ENCODE measurements at regions not wholly inside any gene's neighbourhood (a gene's known extent, or its start where the extent isn't known, plus 50 kb on each side); places are given as distances from the start of the nearest gene placed in this dataset.

DNA sequence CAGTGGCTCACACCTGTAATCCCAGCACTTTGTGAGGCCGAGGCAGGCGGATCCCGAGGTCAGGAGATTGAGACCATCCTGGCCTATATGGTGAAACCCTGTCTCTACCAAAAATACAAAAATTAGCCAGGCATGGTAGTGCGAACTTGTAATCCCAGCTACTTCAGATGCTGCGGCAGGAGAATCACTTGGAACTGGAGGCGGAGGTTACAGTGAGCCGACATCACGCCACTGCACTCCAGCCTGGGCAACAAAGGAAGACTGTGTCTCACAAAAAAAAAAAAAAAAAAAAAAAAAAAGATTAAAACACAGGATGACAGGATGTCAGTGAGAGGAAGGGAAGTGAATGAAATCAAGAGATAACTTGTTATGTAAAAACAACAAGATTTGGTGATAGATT, 1158.5 kb downstream of the PCDH9 start:
- no peak for DNase-seq (ENCODE audit: low read depth in 2 of 2)

DNA sequence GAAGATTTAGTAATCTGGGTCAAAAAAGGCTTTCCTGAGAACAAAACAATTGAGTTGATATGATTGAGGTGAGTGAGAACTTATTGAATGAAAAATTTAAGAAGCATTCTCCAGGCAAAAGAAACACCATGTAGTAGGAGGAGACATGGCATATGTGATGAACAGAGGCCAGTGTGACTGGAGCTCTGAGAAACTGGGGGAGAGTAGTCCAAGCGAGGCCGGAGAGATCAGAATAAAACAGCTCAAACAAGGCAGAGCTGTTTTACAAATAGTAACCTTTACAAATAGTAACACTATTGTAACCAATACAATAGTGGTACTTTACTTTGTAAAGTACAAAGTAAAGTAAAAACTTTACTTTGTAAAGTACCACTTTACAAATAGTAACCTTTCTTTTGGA, 1159.1 kb downstream of the PCDH9 start:
- DNase-seq (ENCODE audit: low read depth in 2 of 2) = no peak

DNA sequence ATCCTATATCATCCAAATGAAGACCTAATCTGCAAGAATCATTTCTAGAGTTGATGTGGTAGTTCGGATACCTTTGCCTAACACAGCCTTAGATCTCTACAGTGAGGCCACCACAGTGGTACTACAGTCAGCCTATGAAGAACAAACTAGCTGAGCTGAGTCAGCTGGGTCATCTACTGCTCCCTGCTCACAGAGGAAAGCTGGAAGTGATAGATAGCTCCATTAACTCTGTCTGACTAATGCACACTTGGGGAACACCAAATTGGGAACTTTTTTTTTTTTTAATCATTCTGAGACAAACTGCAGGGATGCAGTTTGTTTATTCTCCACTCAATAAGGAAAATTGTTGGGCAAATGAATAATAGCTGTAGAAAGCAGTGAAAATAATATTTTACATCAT, 1160.6 kb downstream of the PCDH9 start:
- DNase-seq (ENCODE audit: low read depth in 2 of 2) = no peak

DNA sequence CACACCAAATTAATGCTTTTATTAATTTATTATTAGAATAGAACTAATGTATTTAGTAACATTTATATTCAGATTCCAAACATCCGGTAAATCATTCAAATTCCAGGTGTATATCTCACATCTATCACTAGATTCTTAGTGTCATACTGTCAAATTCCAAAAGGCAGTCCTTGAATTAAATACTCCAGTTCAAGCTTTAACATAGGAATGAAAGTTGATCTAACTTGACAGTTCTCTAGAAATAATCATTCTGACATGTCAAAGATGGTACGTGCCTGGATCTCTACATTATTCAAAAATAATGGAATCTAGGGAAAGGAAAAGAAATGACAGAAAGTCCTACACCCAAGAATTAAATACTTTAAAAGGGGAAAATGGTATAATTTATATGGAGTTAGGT, 1161.5 kb downstream of the PCDH9 start:
- no peak for DNase-seq (ENCODE audit: low read depth in 2 of 2)

DNA sequence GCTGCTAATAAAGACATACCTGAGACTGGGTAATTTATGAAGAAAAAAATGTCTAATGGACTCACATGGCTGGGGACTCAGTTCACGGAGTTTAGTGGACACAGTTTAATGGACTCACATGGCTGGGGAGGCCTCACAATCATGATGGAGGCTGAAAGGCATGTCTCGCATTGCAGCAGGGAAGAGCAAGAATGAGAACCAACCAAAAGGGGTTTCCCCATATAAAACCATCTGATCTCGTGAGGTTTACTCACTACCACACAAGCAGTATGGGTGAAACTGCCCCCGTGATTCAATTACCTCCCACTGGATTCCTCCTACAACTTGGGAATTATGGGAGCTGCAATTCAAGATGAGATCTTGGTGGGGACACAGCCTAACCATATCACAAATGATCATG, 1181.2 kb downstream of the PCDH9 start:
- DNase-seq (ENCODE audit: low read depth in 2 of 2) = no peak

DNA sequence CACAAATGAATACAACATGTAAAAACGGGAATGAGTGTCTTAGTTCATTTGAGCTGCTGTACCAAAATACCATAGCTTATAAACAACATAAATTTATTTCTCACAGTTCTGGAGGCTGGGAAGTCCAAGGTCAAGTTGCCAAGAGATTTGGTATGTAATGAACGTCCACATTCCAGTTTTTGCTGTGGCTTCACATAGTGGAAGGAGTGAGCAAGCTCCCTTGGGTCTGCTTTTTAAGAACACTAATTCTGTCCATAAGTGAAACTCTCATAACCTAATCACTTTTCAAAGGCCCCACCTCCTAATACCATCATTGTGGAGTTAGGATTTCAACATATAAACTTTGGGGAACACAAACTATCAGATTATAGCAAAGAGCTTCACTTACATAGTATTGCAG, 1189.6 kb downstream of the PCDH9 start:
- no peak for DNase-seq (ENCODE audit: low read depth in 2 of 2)

DNA sequence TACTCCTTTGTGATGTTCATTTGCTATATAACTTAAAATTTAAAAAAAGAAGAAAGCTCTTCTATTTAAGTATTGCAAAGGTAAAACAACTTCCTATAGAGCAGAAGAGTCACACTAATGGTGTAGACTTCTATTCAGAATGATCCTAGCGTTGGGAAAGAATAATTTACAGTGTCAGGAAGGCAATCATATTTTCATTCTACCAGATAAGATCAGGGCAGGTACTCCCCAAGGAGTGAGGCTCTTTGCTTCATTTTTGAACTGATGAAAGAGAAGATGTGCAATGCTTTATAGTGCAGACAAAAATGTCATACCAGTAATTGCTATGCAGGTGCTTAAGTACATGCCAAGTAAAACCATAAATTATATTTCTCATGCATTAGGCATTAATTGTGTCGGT, 1193.0 kb downstream of the PCDH9 start:
- no peak for DNase-seq (ENCODE audit: low read depth in 2 of 2)

DNA sequence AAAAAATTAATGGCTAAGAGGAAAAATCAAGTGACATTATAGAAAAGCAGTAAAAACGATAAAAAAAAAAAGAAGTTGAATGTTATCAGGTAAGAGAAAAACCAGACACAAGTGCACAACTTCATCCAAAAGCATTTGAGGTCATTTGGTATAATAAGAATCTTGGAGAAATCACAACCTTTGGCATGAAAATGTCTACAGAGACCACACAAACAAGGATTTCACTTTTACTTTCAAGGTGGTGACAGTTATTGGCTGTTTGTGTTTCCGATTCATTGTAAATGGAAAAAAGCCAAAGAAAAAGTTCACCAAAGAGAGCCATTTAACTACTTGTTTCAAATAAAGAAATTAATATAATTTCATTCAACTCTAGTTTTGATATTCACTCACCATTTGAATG, 1193.5 kb downstream of the PCDH9 start:
- DNase-seq (ENCODE audit: low read depth in 2 of 2) = no peak

DNA sequence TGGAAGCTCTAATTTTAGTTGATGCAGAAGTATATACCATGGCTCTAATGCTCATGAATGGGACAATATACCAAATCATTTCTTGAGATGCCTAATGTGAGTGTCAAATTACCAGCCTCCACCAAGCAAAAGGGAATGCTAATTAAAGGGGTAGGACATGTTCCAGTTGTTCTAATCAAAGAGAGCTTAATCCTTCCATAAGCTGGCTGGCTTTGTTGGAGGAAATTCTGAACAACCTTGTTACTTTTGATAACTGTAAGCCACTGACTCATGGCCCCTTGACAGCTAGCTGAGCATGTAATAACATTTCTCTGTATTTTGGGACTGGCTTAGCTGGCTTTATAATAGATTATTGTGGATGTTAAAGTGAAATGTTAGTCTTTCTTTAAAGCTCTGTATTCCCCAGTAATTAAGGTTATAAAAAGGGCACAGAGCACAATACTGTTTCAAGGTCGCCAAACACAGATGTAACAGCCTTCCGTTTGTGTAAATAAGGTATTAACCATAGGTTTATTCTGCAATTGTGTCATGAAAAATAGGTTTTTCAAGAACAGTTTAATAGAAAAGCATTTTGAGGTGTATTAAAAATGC, 1194.0 kb downstream of the PCDH9 start:
- no peak for DNase-seq (ENCODE audit: low read depth in 2 of 2)

DNA sequence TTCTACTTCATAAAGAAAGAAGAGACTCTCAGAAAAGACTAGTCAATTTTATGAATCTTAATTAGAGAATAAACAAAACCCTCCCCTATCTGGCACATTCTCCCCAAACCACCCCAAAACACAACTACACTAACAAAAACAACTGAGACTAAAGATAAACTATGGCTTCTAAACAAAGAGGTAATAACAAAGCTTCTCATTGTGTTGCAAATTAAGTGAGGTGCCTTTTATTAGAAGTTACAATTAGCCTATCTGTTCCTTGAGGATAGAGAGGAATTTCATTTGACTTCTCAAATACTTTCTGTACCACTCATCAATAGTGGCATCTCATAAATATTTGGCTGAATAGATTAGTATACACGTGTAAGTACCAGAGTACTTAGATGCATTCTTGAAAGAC, 1196.2 kb downstream of the PCDH9 start:
- no peak for DNase-seq (ENCODE audit: low read depth in 2 of 2)

DNA sequence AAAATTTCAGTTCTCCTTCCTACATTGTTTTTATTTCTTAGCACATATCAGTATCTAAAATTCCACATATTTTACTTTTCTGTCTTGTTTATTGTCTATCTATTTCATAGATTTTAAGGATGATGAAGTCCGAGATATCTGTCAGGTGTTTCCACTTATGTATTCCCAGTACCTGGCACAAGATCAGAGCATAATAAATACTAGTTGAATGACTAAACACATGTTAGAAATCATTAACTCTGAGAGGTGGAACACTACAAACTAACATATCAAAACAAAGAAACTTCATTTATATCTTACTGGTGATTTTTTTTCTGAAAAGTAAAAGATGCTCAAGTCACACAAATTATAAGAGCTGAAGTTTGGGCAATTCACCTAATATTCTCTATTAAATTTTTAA, 1208.3 kb downstream of the PCDH9 start:
- no peak for DNase-seq (ENCODE audit: low read depth in 2 of 2)

DNA sequence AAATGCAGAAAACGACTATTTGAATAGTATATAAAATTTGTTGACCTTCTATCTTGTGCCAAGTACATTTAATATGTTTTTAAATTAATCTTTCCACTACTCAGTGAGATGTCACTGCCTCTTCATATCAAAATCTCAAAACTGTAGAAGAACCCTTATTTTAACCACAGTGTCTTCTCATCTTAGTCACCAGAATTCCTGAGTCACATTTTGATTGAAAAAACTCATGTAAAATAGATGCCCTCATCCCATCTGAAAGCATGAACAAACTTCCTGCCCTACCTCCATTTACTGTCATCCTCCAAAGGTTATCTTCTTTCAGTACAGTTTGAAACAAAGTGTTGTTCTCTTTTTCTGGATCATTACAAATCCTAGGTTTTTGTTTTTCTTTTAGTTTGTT, 1215.4 kb downstream of the PCDH9 start:
- no peak for DNase-seq (ENCODE audit: low read depth in 2 of 2)

DNA sequence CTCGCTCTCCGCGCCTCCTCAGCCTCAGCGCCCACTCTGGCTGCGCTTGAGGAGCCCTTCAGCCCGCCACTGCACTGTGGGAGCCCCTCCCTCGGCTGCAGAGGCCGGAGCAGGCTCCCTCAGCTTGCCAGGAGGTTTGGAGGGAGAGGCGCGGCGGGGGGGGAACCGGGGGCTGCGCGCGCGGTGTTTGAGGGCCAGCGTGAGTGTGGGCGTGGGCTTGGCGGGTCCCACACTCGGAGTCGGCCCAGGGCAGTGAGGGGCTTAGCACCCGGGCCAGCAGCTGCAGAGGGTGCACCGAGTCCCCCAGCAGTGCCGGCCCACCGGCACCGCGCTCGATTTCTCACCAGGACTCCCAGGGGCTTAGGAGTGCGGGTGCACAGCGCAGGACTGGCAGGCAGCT, 1220.9 kb downstream of the PCDH9 start:
- no peak for DNase-seq (ENCODE audit: low read depth in 2 of 2)

DNA sequence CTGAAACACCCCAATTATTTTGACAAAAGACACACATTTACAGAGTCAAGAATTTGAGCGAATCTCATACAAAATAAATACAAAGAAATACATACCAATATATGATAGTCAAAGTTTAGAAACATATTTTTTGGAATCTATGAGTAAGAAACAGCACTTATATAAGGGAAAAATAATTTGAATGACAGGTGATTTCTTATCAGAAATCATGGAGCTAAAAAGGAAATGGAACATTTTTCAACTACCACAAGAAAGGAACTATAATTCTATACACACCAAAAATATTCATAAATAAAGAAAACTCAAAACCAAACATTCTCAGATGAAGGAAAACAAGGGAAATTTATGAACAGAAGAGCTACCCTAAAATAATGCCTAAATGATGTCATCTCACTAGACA, 1226.6 kb downstream of the PCDH9 start:
- DNase-seq (ENCODE audit: low read depth in 2 of 2) = no peak

DNA sequence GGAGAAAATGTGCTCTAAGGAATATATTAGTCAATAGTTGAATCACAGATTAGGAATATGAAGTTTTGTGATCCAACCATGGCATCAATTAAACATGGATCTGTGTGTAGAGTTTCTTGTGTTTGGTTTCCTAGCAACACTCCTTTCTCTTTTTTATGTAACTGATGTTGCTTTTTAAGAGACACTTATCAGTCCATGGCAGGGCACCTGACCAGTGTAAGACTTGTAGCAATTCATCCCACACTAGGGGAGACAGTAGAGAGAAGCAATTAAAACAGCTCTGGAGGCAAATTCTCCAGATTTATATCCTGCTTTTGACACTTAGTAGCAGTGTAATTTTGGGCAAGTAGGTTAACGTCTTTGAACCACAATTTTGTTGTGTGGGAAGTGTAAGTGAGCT, 1229.0 kb downstream of the PCDH9 start:
- DNase-seq (ENCODE audit: low read depth in 2 of 2) = no peak

DNA sequence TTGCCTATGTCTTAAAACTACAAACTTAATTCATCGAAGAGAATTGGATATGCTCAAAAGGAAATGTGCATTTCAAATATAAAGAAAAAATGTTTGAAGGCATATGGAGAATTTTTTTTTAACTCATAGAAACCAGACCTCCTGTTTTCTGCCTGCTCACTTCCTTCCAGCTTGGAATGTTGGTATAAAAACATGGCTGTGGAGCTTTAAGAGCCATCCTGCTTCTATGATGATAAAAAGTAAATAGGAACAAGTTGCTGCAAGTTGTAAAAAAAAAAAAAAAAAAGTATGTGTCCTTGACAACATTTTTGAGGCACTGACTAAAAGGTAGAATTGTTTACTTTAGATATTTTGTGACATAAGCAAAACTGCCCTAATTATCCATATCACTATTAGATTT, 1230.7 kb downstream of the PCDH9 start:
- DNase-seq (ENCODE audit: low read depth in 2 of 2) = no peak

DNA sequence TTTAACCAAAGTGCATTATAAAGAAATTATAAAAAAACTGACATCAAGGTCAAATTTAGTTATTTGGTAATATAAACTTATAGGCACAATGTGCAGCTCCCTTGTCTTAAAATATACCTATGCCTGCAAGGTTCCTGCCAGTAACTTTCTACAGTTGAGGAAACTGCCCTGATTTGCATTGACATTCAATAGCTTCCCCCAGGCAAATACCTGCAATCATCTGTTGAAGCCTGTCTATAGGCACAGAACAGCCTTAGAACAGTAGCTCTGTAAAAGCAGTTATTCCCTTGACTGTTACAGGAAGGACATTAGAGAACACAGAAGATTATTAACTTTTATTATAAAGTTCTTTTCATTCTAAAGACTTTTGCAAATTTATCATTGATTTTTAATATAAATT, 1239.5 kb downstream of the PCDH9 start:
- DNase-seq (ENCODE audit: low read depth in 2 of 2) = no peak

DNA sequence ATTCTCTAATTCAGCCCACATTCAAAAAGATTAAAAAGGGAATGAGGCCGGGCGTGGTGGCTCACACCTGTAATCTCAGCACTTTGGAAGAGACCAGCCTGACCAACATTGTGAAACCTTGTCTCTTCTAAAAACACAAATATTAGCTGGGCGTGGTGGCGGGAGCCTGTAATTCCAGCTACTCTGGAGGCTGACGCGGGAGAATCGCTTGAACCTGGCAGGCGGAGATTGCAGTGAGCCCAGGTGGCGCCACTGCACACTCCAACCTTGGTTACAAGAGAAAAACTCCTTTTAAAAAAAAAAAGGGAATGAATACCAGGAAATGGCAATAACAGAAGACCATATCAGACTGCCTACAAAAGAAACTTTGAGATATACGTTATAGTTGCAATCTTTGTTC, 1244.5 kb downstream of the PCDH9 start:
- no peak for DNase-seq (ENCODE audit: low read depth in 2 of 2)

DNA sequence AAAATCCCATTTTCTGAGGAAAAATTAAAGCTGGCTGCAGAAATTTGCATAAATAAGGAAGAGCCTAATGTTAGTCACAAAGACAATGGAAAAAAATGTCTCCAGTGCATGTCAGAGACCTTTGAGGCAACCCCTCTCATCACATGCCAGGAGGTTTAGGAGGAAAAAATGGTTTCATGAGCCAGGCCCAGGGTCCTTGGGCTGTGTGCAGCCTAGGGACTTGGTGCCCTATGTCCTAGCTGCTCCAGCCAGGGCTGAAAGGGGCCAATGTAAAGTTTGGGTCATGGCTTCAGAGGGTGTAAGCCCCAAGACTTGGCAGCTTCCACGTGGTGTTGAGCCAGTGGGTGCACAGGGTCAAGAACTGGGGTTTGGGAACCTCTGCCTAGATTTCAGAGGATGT, 1252.6 kb downstream of the PCDH9 start:
- no peak for DNase-seq (ENCODE audit: low read depth in 2 of 2)

DNA sequence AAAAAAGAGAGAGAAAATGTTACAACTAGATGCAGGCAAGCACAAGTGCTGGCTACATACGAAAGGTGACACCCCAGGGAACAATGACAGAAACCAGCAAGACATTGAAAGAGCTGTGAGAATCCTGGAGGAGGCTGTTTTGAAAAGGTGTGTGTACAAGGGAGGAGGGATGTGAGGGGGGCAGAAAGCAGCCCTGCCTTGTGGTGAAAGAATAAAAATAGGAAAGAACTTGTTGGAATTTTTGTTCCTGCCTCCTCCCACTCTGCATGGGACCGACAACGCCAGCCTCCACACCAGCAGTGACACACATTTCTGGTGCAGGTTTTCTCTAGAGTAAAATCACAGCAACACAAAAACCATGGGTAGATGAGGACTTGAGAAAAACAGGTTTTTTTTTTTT, 1258.6 kb downstream of the PCDH9 start:
- DNase-seq (ENCODE audit: low read depth in 2 of 2) = no peak

DNA sequence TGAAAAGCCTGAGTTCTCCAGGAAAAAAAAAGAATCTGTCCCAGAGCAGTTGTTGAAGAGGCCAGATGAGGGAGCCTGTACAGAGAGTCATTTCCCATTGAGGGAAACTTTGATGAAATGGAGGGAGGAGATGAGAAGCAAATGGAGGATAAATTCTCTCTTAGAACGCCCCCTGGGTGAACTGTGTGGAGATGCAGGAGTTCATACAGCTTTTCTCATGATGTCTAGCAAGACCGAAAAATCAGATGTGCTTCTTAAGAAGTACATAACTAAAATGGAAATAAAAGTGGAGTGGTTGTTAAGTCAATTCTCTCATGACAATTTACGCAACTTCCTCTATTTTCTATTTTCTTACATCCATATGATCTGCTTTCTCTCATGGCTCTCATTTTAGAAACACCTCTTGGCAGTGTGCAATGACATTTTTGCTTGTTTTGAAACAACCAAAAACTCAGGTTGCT, 1263.1 kb downstream of the PCDH9 start:
- no peak for DNase-seq (ENCODE audit: low read depth in 2 of 2)

DNA sequence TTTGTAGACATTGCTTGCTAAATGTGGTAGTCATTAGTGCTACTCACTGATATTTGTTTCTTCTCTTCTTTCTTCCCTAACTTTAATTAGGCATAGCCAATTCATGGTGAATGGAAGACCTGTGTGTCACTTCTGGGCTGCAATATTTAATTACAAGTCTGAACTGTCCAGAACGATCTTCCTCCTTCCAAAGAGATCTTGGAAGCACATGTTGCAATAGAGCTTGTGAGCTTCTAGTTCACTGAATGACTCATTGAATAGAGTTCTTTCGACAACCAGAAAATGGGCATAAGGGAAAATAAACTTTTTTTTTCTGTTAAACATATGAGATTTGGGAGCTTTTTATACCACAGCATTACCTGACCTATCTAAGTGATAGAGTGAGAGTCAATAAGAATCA, 1264.6 kb downstream of the PCDH9 start:
- no peak for DNase-seq (ENCODE audit: low read depth in 2 of 2)

DNA sequence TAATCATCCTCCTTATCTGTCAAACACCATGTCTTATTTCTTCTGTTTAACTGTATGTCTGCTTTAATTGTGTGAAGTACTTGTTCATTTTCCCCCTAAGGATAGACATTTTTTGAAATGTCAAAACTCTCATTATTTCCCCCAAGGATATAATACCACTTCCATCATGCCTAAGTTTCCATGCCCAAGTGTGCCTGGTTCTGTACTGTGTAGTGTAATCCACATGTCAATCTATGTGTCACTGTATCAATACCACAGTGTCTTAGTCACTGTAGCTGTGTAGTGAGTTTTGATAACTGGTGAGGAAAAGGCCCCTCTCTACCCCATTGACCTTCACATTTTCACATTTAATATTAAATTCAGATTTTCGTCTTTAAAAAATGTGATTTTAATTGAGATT, 1265.5 kb downstream of the PCDH9 start:
- DNase-seq (ENCODE audit: low read depth in 2 of 2) = no peak

DNA sequence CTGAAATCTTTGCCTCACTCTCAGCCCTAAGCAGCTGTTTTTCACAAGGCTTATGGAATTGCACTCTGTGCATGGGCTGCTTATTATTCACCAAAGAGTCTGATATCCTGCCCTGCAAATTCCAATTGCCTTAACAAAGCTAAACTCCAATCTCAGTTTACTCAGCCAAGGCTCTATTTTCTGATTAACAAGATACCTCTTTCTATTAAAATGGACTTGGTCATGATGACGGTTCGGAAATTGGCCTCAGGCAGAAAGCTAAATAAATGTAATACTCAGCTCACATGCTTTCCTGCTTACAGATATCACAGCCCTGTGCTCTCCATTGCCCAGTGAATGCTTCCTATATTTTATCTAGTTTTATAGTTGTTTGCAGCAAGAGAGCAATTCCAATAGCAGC, 1270.8 kb downstream of the PCDH9 start:
- no peak for DNase-seq (ENCODE audit: low read depth in 2 of 2)

DNA sequence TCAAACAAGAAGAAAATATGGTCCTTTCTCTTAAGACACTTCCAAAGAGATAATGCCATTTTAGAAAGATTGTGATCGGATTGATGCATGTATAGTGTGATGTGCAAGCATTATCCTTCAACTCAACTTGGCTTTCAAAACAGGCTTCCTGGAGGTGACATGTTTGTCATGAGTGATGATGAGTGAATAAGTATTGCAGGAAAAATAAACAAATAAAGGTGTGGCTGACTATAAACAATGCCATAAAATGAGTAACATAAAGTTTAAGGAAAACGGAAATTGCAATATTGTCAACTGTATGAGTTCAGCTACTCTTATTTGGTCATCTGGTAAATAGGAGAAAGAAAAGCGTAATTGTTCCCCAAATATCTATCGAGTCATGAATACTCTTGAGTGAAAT, 1283.7 kb downstream of the PCDH9 start:
- no peak for DNase-seq (ENCODE audit: low read depth in 2 of 2)
